ENCODE measurements at regions not wholly inside any gene's neighbourhood (a gene's known extent, or its start where the extent isn't known, plus 50 kb on each side); places are given as distances from the start of the nearest gene placed in this dataset.
"Not testable (repeated sequence)": the region's sequence is repeated elsewhere in the genome, so short reads cannot be mapped to it uniquely, and the experiment has no call there.

GRCh38 chr2:175601969-175602368 is 400.1 kb downstream of the LNPK start:
- no peak for TF ChIP-seq CTCF (IDR thresholded peaks at IDR 0.05; ENCODE audit: unreplicated experiment in 3 of 3)
- Mint-ChIP-seq H3K27ac (no peak overlapping the region), H3K27me3 (ENCODE audit: low read depth) (no peaks in the 10 kb centered on the region), H3K9me3 (no peaks in the 10 kb centered on the region), H3K4me3 (no peak overlapping the region), H3K4me1 (peaks cover 17% of the 10 kb centered on the region), H3K36me3 (ENCODE audit: low read depth) (no peaks in the 10 kb centered on the region)

- H3K4me1 Mint-ChIP-seq: peaks cover 17% of the 10 kb centered on the region
- H3K9me3 Mint-ChIP-seq: no peaks in the 10 kb centered on the region
- TF ChIP-seq CTCF (IDR thresholded peaks at IDR 0.05; ENCODE audit: unreplicated experiment in 3 of 3): no peak
- H3K4me3 Mint-ChIP-seq: no peak overlapping the region
- no peaks in the 10 kb centered on the region for H3K27me3 Mint-ChIP-seq (ENCODE audit: low read depth)
- no peaks in the 10 kb centered on the region for H3K36me3 Mint-ChIP-seq (ENCODE audit: low read depth)
- peak overlapping the region; percentile 38 to 76 (median 41) for H3K27ac Mint-ChIP-seq
Measured at GRCh38 chr2:175599966-175600831, 401.9 kb downstream of the LNPK start.

- Mint-ChIP-seq H3K4me1 (peaks cover 17% of the 10 kb centered on the region), H3K27ac (no peak overlapping the region), H3K9me3 (peaks cover 4% of the 10 kb centered on the region), H3K36me3 (ENCODE audit: low read depth) (no peaks in the 10 kb centered on the region), H3K27me3 (ENCODE audit: low read depth) (no peaks in the 10 kb centered on the region), H3K4me3 (no peak overlapping the region)
- no peak for TF ChIP-seq CTCF (IDR thresholded peaks at IDR 0.05; ENCODE audit: unreplicated experiment in 3 of 3)
Measured at GRCh38 chr2:175597286-175597685, 404.8 kb downstream of the LNPK start.

- Mint-ChIP-seq H3K27ac (no peak overlapping the region), H3K36me3 (ENCODE audit: low read depth) (no peaks in the 10 kb centered on the region), H3K4me3 (no peak overlapping the region), H3K4me1 (peaks cover 5% of the 10 kb centered on the region), H3K27me3 (ENCODE audit: low read depth) (no peaks in the 10 kb centered on the region), H3K9me3 (peaks cover 6% of the 10 kb centered on the region)
- TF ChIP-seq CTCF (IDR thresholded peaks at IDR 0.05; ENCODE audit: unreplicated experiment in 3 of 3): no peak
Measured at GRCh38 chr2:175595139-175595538, 406.9 kb downstream of the LNPK start.

GRCh38 chr2:175593686-175594525 is 408.2 kb downstream of the LNPK start:
- not testable (repeated sequence) for H3K36me3 Mint-ChIP-seq (ENCODE audit: low read depth); H3K9me3 Mint-ChIP-seq; H3K27me3 Mint-ChIP-seq (ENCODE audit: low read depth); H3K4me1 Mint-ChIP-seq
- peak overlapping the region; percentile 87 to 96 (median 93) for H3K4me3 Mint-ChIP-seq
- H3K27ac Mint-ChIP-seq: peak overlapping the region; percentile 84 to 91 (median 88)

GRCh38 chr2:175588213-175588612 is 406.7 kb upstream of the ATP5MC3 start:
- not testable (repeated sequence) for H3K27ac Mint-ChIP-seq; H3K4me1 Mint-ChIP-seq; H3K4me3 Mint-ChIP-seq; H3K9me3 Mint-ChIP-seq; H3K27me3 Mint-ChIP-seq (ENCODE audit: low read depth); H3K36me3 Mint-ChIP-seq (ENCODE audit: low read depth)

All from nephron (organoid).